Esophagus muscularis mucosa (tissue), 3 donors: ENCODE measurements at regions not wholly inside any gene's neighbourhood (a gene's known extent, or its start where the extent isn't known, plus 50 kb on each side); places are given as distances from the start of the nearest gene placed in this dataset.

Source experiments
- POLR2A ChIP-seq: fragments of 450-650 bp; IDR thresholded peaks from one replicate; pipeline ENCODE4 v1.6.1; 2017; ENCODE audit warnings: antibody characterized with exemption, moderate library complexity, mild to moderate bottlenecking, low read depth
- TF ChIP-seq, protein P1 (sequence below), 3 experiments: fragments of 200-600 bp in 2 of 3; fragments of 450-650 bp in 1 of 3; sonication (generic) in 2 of 3; IDR thresholded peaks; one replicate each; pipeline ENCODE4 v1.5.1; 2017 to 2019; ENCODE audit warnings: antibody characterized with exemption in 3 of 3, mild to moderate bottlenecking in 2 of 3, moderate library complexity in 1 of 3

DNA sequence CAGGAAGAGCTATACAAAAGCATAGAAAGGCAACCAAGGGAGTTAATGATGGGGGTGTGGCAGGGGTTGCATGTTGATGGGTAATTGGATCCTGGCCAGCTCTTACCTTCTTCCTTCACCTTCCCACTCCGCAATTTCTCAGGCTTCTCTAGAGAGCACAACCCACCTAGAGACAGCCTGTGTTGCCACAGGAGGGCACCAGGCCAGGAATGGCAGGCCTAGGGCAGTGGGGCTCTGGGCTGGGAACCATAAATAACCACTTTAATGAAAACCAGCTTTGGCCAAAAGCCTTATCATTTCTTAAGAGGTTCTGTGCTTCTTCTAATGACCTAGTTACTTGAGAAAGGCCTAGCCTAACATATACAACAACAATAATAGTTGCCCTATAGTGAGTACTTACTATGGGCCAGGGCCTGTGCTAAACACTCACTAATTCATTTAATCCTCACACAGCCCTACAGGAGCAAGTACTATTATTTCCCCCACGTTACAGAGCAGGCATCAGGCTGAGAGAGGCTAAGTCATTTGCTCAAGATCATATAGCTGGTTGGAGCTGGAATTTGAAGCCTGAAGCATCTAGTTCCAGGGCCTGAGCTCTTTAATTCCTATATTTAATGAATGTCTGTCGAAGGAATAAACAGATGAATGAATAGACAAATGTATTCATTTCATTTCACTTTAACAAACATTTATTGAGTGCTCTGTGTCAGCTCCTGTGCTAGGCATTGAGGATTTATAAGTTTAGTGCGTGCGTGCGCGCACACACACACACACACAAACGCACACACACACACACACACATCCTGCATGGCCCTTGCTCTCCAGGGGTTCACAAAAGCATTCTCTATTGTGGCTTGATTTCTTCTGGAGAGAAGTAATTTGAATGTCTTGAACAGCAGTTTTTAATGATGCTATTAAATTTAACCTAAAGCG lies 66.8 kb downstream of the RTL9 start:
- TF ChIP-seq, protein P1, sequence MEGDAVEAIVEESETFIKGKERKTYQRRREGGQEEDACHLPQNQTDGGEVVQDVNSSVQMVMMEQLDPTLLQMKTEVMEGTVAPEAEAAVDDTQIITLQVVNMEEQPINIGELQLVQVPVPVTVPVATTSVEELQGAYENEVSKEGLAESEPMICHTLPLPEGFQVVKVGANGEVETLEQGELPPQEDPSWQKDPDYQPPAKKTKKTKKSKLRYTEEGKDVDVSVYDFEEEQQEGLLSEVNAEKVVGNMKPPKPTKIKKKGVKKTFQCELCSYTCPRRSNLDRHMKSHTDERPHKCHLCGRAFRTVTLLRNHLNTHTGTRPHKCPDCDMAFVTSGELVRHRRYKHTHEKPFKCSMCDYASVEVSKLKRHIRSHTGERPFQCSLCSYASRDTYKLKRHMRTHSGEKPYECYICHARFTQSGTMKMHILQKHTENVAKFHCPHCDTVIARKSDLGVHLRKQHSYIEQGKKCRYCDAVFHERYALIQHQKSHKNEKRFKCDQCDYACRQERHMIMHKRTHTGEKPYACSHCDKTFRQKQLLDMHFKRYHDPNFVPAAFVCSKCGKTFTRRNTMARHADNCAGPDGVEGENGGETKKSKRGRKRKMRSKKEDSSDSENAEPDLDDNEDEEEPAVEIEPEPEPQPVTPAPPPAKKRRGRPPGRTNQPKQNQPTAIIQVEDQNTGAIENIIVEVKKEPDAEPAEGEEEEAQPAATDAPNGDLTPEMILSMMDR (IDR thresholded peaks at IDR 0.05), result no peak
- TF ChIP-seq POLR2A, result no peak
